ENCODE measurements at regions not wholly inside any gene's neighbourhood (a gene's known extent, or its start where the extent isn't known, plus 50 kb on each side); places are given as distances from the start of the nearest gene placed in this dataset.

DNA sequence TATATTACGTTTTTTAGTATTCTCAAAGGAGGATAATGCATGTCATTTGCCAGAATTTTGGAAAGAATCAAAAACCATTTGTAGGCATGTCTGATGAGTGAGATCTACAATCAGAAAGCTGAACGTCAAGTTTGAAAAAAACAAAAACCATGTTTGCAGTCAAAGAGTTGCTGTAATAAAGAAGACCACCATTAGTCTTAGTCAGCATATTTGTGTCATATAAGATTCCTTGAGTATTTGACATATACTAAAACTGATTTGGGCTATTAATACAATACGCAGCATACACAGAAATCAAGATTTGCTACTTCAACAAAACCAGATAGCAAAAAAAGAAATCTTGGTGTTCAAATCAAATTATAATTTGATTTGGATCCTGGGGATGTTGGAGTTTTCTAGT is 247.5 kb downstream of the SAMD5 start:
- DNase-seq (ENCODE audit: low read depth in 2 of 2), result no peak

DNA sequence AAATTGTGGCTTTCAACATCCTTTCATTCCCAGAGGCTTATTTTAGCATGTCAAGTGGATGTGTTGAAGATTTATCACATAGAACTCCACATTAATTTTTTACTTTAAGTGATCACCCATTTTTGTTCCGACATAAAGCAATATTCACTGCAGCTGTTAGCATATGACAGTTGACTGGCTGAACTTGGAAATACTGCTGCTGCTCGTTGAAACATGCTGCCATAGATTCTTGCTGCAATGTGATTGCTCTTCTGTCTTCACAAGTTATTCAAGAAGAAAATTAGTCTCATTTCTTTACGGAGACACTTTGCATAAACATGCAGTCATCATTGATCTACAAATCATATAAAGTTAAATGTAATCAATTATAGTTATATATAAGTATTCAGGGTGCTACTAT is 248.4 kb downstream of the SAMD5 start:
- no peak for DNase-seq (ENCODE audit: low read depth in 2 of 2)

DNA sequence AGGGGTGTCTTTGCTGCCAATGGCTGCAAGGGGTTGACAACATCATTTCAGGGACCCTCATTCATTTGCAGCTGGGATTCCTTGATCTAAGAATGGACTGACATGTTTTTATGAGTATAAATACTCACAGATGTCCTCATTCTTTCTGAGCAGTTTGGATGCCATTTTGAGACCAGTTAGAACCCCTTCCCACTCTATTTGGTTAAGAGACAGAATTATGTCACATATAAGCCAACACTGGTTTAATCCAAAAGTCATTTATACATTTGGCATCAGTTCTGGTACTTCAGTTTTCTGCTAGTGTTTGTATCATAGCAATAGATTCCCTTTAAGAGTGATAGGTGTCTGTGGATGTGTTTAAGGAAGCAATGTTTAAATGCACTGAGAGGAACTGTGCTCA is 248.8 kb downstream of the SAMD5 start:
- no peak for DNase-seq (ENCODE audit: low read depth in 2 of 2)

DNA sequence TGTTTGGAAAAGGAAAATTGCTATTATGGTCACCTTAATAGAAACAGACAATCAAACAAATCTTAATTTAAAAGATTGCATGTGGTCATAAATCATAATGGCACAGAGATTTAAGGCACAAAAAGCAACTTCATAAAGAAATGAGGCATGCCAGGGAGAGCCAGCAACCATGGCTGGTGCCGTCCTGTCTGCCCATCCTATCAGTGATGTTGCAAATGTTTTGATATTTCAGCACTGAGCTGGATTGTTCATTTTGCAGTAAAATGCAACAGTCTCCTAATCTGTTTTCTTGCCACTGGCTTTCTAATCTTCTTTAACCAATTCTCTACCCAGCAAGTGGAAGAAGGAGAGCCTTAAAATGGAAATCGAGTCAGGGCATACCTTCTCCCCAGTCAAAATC is 249.8 kb downstream of the SAMD5 start:
- no peak for DNase-seq (ENCODE audit: low read depth in 2 of 2)

DNA sequence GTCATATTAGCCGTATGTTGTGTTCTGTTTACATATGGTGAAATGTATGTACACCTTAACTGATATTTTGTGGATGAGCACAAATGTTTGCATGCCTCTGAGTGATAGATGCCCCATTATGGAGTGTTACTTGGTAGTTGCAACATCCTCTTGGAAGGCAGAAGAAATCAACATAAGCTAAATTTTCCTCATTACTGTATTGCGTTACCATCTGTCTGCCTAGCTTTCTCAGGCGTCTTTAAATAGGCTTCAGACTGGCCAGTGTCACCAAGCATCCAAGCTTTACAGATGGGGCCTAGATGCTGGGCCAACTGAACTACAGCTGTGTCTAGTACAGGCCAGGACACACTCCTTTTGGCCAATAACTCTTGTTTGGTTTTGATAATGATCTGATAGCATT is 250.6 kb downstream of the SAMD5 start:
- DNase-seq (ENCODE audit: low read depth in 2 of 2), result no peak

DNA sequence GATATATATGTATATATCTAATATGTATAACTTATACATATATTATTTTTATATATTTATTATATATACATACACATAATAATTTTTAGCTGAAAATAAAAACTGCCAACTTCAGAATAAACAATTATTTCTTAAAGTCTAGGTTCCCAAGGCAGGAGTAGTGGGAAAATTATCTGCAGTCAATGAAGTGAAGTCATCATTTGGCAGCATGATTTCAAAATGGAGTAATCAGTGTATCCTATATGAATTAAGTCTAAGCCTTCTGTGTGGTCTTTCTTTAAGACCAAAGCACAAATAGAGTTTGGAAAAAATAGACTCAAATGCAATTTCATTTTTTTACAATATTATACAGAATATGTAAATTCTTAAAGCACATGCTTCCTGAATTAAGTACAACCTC is 251.0 kb downstream of the SAMD5 start:
- no peak for DNase-seq (ENCODE audit: low read depth in 2 of 2)

DNA sequence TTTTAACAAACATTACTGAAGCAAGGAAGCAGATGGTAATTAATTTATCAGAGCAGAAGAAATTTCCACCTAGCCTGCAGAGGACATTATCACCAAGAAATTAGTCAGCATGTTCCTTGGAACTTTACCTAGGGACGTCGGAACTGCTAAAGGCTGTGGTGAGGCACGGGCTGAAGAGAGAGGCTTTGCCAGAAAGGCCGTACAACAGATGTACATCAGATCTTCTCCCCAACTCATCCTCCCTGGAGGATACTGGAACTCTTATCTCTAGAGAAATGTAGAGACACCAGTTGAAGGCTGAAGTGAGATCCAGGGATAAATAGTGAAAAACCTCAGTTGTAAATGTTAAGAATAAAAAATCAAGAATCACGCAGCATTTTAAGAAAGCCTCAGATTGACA is 257.1 kb downstream of the SAMD5 start:
- no peak for DNase-seq (ENCODE audit: low read depth in 2 of 2)

DNA sequence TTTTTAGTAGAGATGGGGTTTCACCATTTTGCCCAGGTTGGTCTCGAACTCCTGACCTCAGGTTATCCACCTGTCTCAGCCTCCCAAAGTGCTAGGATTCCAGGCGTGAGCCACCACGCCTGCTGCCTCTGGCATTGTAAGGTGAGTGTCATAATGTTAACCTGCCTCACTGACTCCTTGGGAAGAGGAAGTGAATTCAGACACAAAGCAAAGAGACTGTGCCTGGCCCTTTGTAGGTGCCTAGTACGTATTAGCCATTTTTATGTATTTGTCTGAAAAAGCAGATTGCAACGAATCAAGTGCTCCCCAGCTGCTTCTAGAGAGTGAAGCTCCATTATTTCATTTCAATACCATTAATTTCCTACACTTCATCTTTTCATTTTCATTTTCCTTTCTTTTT is 260.5 kb downstream of the SAMD5 start:
- DNase-seq (ENCODE audit: low read depth in 2 of 2), result no peak

DNA sequence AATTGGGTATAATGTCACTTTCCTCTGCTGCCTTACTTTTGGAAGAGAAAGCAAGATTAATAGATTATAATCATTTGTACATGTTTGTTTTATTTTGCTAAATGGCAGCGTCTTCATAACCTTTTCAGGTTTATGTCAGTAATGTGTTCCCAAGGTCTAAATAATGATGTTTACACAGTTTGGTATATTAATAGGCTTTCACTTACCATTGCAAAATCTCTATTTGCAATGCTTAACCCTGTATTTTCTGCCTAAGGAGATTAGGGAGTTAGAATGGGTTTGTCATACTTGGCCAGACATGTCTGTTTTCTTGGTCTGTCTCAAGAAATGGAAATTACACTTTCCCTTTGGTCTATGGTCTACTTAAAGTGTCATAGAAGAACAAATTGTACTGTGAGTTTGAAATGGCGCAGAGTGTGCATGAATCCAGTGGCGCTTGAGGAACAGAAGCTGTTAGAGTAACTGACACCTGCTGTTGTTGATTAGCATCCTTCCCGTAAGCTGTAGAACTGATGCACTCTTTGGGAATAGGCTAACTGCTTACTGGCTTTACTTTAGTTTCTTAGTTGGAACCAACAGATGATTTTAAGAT is 261.1 kb downstream of the SAMD5 start:
- DNase-seq (ENCODE audit: low read depth in 2 of 2), result no peak

DNA sequence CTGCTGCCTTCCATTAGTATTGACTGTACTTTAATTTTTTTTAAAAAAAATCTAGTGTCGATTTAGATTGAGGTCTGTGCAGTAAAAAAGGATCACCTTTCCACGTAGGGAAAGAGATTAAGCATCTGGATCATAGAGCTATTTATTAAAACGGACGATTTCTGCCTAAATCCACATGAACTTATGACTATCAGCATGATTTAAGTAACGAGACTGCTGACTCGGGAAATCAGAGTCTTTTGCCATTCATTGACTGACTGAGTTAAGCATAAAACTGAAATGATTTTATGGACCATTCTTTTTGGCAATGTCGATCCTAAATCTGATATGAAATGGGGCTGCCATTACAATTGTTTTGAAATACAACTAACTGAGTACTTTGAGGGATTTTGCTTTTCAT is 261.7 kb downstream of the SAMD5 start:
- DNase-seq (ENCODE audit: low read depth in 2 of 2), result no peak

DNA sequence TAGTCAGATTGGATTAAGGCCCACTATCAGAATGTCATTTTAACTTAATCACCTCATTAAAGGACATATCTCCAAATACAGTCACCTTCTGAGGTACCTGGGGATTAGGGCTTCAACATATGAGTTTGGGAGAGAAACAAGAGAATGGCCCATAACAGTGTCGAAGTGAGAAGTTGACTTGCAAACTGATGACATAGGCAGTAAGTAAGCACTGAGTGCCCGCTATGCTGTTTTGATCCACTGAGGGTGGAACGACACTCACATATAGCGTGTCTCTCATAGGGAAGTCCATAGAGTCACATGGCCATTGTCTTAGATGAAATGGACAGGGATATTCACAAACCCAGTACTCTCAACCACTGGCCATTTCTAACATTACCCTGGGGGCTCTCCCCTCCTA is 264.2 kb downstream of the SAMD5 start:
- no peak for DNase-seq (ENCODE audit: low read depth in 2 of 2)

DNA sequence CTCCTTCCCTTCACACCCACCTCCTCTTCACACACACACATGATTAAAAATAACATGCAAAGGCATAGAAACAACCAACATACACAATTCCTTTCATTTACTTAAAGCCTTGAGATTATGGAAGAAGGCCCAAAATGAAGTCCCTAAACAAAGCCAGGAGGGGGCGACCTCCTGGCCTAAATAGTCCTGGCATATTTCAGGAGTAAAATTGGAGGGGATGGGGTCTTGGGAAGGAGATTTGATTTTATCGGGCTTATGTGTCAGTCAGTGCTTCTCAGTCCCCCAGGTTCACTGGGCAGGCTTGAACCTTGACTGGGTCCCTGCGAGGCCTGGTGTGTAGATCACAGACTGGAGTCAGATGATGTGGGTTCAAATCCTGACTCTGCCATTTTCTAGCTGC is 266.4 kb downstream of the SAMD5 start:
- DNase-seq (ENCODE audit: low read depth in 2 of 2), result peak in 1 of 2 donors; percentile 2

DNA sequence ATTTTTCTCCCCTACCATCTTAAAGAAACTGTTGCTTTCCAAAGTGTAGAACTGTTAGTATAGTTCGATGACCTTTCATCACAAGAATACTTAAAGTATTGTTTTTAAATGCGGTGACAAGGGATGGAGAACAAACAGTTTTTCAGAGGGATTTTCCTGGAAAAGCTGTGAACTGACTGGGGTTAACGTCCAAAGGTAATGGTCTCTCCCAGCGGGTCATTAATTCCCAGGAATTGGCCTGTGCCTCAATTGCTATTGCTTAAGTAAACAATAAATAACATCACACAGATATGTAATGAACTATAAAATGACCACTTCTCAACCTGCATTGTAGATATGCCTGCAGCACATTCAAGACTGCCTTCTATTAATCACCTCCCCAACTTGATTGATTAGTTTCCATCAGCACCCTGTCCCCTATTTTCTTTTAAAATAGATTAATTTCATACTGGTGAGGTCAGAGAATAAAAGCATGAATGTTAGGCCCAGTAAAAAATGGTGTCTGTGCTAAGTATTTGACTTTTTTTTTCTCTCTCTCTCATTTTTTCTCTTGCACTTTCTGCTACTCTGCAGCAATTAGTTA is 268.2 kb downstream of the SAMD5 start:
- no peak for DNase-seq (ENCODE audit: low read depth in 2 of 2)

DNA sequence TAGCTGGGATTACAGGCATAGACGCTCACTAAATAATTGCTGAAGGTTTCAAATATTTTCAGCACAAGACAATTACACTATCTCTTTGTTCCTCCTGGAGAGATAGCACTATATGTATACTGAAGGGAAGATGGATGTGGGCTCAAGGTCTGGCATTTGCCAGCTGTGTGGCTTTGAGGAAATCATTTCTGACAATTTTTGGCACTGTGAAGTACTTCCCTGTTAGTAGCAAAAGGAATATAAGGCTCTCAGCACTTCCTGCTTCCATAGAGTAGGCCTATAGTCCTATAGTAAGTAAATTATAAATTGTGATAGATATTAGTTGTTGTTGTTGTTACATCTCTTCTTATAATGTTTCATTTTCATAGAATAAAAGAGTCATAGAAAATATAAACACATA is 271.1 kb downstream of the SAMD5 start:
- no peak for DNase-seq (ENCODE audit: low read depth in 2 of 2)

DNA sequence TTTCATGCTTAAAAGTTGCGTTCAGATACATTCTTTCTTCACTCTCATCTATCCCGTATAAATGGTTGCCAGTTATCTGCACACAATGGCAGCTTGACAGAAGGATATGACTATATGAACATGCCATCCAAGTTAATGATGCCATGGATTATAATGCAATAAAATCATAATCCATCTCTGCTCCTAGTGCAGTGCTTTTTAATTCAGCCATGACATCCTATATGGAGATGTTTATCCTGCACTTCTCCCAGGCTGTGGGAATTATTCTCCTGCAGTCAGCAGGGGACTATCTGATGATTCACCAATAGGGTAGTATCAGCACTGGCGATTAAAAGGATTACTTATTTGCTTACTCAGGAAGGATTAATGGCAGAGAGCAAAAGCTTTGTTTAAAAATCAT is 273.8 kb downstream of the SAMD5 start:
- no peak for DNase-seq (ENCODE audit: low read depth in 2 of 2)

DNA sequence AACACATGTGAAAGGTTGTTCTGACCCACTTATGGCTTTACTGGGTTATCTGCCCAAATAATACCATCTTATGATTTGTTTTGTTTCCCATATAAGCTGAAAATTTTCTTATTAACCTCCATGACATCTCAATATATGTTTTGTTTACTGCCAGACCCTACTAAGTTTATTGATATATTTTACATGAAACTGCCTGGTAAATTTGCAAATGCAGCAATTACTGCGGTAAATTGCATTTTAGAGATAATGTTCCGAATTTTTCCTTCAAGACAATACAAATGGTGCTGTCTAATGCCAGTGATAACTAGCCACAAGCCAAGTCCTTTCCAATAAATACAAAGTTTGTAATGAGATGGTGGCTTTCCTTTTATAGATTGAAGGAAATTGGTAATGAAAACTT is 275.9 kb downstream of the SAMD5 start:
- no peak for DNase-seq (ENCODE audit: low read depth in 2 of 2)

DNA sequence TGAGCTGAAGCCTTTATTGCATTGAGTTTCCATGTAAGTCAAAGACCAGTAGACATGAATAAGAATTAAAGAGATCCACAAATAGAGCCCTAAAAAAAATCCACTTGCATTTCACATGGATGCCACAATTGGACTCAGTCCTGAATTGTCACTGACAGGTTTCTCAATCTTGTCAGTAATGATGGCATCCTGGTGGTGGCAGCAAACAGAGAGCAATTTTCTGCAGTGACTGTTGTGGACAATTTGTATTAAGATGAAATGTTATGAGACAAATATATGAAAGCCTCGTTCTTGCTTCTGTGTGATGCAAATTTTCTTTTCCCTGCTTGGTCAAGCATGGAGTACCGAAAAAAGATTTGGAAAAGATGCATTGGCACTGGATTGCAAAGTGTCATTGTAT is 278.9 kb downstream of the SAMD5 start:
- no peak for DNase-seq (ENCODE audit: low read depth in 2 of 2)

DNA sequence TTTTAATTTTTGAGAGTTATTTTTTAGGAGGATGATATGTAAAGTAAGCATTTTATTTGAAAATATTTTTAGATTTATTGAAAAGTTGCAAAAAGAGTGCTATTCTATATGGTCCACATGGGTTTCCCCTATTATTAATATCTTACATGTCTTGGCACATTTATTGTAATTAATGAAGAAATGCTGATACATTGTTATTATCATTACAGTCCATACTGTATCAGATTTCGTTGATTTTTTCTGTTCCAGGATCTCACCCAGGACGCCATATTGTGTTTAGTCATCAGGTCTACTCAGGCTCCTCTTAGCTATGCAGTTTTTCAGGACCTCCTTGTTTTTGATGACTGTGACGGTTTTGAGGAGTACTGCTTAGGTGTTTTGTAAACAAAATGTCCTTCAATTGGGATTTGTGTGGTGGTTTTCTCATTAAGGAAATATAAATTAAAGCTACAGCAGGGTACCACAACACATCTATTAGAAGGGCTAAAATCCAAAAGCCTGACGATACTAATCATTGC is 281.0 kb downstream of the SAMD5 start:
- DNase-seq (ENCODE audit: low read depth in 2 of 2), result no peak

DNA sequence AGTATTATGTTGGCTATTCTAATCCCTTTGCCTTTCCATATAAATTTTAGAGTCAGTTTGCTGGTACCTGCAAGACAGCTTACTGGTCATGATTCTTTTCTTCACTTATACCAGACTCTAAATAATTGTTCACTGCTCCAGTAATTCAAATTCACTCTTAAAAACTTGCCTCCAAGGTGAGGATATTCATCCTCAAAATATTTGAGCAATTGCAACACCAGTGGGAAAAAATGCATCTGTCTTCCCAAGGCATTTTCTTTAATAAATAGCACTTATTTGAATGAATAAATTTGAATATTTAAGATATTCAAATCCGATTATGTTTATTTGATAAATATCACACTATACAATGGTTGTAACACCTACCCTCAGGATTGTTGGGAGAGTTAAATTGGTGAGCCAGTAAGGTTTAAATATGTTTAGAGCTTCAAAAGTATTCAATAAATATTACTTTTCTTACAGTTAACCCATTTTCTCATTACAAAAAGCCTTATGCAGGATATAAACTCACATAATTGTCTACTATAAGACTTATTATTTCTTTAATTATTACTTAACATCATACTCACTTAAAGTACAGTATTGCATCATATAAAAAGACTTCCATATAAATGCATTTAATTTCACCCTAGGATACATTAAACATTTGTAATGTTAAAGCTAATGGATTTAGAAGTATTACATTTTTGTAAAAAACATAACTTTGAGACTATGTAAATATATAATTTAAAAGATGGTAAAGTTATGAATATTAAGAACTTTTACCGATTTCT is 285.6 kb downstream of the SAMD5 start:
- DNase-seq (ENCODE audit: low read depth in 2 of 2), result no peak

DNA sequence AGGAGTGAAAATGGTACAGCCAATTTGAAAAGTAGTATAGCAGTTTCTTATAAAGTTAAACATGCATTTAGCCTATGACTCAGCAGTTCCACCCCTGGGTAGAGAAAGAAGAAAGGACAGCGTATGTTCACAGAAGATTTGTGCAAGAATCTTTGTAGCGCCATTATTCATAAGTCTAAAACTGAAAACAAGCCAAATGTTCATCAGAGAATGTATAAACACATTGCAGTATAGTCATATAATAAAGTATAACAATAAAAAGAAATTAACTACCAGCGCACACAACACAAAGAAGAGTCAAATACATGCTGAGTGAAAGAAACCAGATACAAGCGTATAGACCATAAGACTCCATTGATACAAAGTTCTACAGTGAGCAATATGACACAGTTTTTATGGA is 294.0 kb downstream of the SAMD5 start:
- no peak for DNase-seq (ENCODE audit: low read depth in 2 of 2)

DNA sequence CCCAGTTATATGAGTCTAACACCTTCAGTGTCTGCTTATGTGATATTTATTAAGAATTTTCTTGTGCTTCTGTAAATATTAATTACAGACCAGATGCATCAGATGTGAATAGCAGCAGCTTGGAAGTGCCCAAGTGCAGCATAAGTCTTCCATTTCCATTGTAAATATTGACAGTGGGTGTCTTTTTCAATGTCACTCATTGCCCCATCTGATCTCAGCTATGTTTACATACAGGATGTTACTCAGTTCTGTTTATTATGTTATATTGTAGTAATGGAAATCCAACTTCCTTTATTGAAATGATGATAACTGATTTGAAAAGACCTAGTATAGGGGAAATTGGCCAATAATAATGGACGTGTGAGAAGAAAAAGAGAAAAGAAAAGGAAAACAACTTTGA is 296.7 kb downstream of the SAMD5 start:
- no peak for DNase-seq (ENCODE audit: low read depth in 2 of 2)

DNA sequence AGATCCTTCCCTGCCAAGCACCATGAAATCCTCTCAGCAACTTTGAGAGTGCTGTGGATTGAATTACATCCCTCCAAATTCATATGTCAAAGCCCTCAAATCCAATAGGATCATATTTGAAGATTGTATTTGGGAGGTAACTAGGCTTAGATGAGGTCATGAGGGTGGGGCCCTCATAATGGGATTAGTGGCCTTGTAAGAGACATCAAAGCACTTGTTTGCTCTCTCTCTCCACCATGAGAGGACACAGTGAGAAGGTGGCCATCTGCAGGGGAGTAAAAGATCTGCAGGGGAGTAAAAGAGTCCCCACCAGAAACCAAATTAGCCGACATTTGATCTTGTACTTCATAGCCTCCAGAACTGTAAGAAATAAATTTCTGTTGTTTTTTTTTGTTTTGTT is 298.2 kb downstream of the SAMD5 start:
- no peak for DNase-seq (ENCODE audit: low read depth in 2 of 2)

DNA sequence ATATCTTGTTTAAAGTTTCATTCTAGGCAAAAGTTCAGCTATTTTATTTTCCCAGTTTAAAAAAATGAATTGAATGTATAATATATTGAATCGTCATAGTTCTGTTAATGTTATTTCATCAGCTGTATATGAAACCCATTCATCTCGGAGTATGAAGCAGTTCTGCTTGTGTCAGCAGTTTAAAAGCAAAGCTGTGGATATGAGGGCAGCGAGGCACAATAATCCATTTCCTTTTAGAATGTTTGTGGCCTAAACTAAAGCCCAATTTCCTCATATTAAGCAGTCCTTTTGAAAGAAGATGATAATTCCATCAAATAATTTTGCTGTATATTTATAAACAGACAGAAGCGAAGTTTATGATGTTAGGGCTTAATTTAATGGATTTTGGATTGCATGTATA is 300.1 kb downstream of the SAMD5 start:
- no peak for DNase-seq (ENCODE audit: low read depth in 2 of 2)

All from dermis microvascular lymphatic vessel endothelial cell (primary cell).